GM10266 (cell line): ENCODE measurements at regions not wholly inside any gene's neighbourhood (a gene's known extent, or its start where the extent isn't known, plus 50 kb on each side); places are given as distances from the start of the nearest gene placed in this dataset.

ENCODE experiments used
- DNase-seq: peaks from one replicate; pipeline ENCODE4 v3.0.0; 2012; ENCODE audit errors: extremely low spot score
- TF ChIP-seq, protein P1 (sequence below): IDR thresholded peaks from 2 replicates; pipeline ENCODE4 v1.5.1; 2012; ENCODE audit warnings: mild to moderate bottlenecking, low read depth; ENCODE audit not compliant: control insufficient read depth, insufficient read depth; ENCODE audit errors: missing control alignments

DNA sequence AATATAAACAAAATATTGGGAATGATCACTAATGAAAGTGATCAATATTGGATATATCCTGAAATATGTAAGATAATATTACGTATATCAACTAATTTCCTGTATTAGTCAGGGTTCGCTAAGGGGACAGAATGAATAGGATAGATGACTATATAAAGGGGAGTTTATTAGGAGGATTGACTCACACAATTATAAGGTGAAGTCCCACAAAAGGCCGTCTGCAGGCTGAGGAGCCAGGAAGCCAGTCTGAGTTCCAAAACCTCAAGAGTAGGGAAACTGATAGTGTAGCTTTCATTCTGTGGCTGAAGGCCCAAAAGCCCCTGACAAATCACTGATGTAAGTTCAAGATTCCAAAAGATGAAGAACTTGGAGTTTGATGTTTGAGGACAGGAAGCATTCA lies 561.1 kb downstream of the PRDM9 start:
- no peak for DNase-seq
- TF ChIP-seq, protein P1, sequence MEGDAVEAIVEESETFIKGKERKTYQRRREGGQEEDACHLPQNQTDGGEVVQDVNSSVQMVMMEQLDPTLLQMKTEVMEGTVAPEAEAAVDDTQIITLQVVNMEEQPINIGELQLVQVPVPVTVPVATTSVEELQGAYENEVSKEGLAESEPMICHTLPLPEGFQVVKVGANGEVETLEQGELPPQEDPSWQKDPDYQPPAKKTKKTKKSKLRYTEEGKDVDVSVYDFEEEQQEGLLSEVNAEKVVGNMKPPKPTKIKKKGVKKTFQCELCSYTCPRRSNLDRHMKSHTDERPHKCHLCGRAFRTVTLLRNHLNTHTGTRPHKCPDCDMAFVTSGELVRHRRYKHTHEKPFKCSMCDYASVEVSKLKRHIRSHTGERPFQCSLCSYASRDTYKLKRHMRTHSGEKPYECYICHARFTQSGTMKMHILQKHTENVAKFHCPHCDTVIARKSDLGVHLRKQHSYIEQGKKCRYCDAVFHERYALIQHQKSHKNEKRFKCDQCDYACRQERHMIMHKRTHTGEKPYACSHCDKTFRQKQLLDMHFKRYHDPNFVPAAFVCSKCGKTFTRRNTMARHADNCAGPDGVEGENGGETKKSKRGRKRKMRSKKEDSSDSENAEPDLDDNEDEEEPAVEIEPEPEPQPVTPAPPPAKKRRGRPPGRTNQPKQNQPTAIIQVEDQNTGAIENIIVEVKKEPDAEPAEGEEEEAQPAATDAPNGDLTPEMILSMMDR, result no peak

DNA sequence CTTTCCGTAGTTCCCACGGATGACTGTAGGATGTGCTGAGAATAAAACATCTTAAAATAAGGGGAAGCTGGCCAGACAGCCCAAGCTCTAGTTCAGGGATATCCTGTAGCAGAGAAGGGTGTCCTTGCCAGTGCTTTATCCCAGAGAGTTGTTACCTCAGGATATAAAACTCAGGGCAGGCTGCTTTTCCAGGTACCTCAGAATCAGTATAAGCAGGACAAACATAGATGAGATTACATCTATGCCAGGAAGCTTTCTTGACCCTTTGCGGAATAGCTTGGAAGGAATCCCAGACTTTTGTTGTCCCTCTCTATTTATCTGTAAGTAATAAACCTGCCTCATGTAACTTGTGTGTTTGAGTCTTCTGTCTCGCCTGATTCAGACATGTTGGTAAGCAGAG lies 565.7 kb downstream of the PRDM9 start:
- no peak for DNase-seq
- TF ChIP-seq, protein P1, result no peak

DNA sequence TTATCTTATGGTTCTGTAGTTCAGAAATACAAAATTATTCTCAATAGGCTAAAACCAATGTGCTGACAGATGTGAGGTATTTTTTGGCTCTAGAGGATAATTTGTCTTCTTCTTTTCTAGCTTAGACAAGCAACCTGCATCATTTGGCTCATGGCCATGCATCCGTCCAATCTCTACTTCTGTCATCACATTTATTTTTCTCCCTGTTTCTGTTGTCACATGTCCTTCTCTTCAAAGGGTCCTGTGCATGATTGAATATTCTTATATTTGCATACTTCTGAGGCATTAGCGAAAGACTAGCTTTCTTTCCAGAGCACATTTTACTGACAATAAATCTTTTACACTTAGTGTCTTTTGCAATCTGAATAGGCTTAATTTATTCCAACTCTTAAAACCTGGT lies 564.7 kb downstream of the CDH10 start:
- TF ChIP-seq, protein P1, result no peak
- DNase-seq, result no peak

DNA sequence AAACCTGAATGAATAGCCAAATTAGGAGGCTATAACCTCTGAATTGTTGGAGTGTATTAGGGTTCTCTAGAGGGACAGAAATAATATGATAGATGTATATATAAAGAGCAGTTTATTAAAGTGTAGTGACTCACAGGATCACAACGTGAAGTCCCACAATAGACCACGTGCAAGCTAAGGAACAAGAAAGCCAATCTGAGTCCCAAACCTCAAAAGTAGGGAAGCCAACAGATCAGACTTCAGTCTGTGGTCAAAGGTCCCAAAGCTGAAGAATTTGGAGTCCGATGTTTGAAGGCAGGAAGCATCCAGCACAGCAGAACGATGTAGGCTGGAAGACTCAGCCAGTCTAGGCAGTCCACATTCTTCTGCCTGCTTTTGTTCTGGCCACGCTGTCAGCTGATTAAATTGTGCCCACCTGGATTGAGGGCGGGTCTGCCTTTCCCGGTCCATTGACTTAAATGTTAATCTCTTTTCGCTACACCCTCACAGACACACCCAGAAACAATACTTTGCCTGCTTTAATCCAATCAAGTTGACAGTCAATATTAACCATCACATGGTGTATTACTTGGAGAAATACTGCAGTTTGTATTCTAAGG lies 550.6 kb downstream of the CDH10 start:
- no peak for DNase-seq
- TF ChIP-seq, protein P1, result no peak

DNA sequence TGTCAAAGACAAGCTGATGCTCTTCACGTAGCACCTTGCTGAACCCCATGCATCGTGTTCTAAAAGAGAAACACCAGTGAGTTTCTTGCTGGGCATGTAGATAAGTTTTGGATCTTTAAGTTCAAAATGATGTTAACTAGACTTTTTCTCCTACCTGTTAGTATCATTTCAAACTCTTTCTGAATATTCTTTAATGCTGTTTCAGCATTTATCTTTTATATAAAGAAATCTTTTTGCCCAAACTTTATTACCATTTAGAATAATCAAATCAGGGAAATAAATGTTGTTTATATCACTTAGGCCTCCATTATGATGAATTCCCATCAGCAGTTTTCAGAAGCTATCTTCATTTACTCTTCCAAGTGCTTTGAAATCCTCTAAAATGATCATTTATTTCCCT lies 542.8 kb downstream of the CDH10 start:
- DNase-seq, result no peak
- TF ChIP-seq, protein P1, result no peak

DNA sequence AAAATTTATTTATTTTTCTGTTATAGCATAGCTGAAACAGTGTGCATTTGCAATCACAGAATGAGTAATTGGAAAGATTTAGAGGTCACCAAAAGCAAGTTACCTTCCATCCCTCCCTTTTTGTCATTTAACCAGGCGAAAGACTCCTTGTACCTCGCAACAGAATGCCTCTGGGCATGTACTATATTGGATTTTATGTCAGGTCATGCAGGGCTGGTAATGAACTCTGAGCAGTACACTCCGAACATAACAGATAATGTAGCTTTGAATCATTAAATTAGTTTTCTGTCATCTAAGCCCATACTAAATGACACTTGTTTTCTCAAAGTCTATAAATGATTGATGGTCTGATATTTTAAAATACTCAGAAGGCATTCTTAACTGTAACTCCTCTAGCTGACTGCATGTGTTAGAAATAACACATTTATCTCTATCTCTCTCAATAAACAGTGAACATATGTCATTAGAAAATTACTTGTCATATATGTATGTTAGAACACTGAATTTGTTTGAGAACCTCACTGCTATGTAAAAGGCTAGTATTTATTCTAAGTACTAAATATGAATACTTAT lies 541.2 kb downstream of the CDH10 start:
- DNase-seq, result no peak

More for the DNA sequence above, 541.2 kb downstream of the CDH10 start:
- TF ChIP-seq, protein P1, result no peak
